ENCODE measurements at regions not wholly inside any gene's neighbourhood (a gene's known extent, or its start where the extent isn't known, plus 50 kb on each side); places are given as distances from the start of the nearest gene placed in this dataset.

- TF ChIP-seq, protein P1, sequence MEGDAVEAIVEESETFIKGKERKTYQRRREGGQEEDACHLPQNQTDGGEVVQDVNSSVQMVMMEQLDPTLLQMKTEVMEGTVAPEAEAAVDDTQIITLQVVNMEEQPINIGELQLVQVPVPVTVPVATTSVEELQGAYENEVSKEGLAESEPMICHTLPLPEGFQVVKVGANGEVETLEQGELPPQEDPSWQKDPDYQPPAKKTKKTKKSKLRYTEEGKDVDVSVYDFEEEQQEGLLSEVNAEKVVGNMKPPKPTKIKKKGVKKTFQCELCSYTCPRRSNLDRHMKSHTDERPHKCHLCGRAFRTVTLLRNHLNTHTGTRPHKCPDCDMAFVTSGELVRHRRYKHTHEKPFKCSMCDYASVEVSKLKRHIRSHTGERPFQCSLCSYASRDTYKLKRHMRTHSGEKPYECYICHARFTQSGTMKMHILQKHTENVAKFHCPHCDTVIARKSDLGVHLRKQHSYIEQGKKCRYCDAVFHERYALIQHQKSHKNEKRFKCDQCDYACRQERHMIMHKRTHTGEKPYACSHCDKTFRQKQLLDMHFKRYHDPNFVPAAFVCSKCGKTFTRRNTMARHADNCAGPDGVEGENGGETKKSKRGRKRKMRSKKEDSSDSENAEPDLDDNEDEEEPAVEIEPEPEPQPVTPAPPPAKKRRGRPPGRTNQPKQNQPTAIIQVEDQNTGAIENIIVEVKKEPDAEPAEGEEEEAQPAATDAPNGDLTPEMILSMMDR (IDR thresholded peaks at IDR 0.05; ENCODE audit: low read depth, low read length): no peak
- DNase-seq (ENCODE audit: low read depth, low spot score): no peak
- H3K4me3 ChIP-seq (ENCODE audit: low read depth, low read length): no peak overlapping the region
- ChIA-PET POLR2A (interaction anchor here (0.6 kb wide), 1 partner anchor 305 kb away, joined by 4 read pairs; no protein-coding TSS in a partner anchor), CTCF (no interaction called here)
- no peaks in the 10 kb centered on the region for H3K9me3 ChIP-seq (ENCODE audit: control insufficient read depth, insufficient read depth, low read length)
- no peaks in the 10 kb centered on the region for H3K27me3 ChIP-seq (ENCODE audit: control insufficient read depth, insufficient read depth, low read length)
- no peak overlapping the region for H3K27ac ChIP-seq (ENCODE audit: low read depth, low read length)
These were observed 1209.5 kb downstream of the SLC16A7 start for GRCh38 chr12:60805364-60805763.

GRCh38 chr12:60819794-60820193 lies 1224.0 kb downstream of the SLC16A7 start:
- CTCF ChIA-PET: no interaction called here
- POLR2A ChIA-PET: no interaction called here
- Histone ChIP-seq H3K4me3 (ENCODE audit: low read depth, low read length) (no peak overlapping the region), H3K27me3 (ENCODE audit: control insufficient read depth, insufficient read depth, low read length) (no peaks in the 10 kb centered on the region), H3K27ac (ENCODE audit: low read depth, low read length) (no peak overlapping the region), H3K9me3 (ENCODE audit: control insufficient read depth, insufficient read depth, low read length) (no peaks in the 10 kb centered on the region)
- TF ChIP-seq, protein P1 (IDR thresholded peaks at IDR 0.05; ENCODE audit: low read depth, low read length): no peak
- no peak for DNase-seq (ENCODE audit: low read depth, low spot score)

- POLR2A ChIA-PET: no interaction called here
These were observed 1226.8 kb downstream of the SLC16A7 start for GRCh38 chr12:60822580-60822979.

GRCh38 chr12:60830381-60830780 lies 1234.6 kb downstream of the SLC16A7 start:
- DNase-seq (ENCODE audit: low read depth, low spot score): no peak
- TF ChIP-seq, protein P1 (IDR thresholded peaks at IDR 0.05; ENCODE audit: low read depth, low read length): no peak
- Histone ChIP-seq H3K27me3 (ENCODE audit: control insufficient read depth, insufficient read depth, low read length) (no peaks in the 10 kb centered on the region), H3K27ac (ENCODE audit: low read depth, low read length) (no peak overlapping the region), H3K9me3 (ENCODE audit: control insufficient read depth, insufficient read depth, low read length) (no peaks in the 10 kb centered on the region), H3K4me3 (ENCODE audit: low read depth, low read length) (no peak overlapping the region)
- POLR2A ChIA-PET: no interaction called here
- CTCF ChIA-PET: no interaction called here

More at GRCh38 chr12:60822580-60822979, 1226.8 kb downstream of the SLC16A7 start:
- Histone ChIP-seq H3K9me3 (ENCODE audit: control insufficient read depth, insufficient read depth, low read length) (no peaks in the 10 kb centered on the region), H3K4me3 (ENCODE audit: low read depth, low read length) (no peak overlapping the region), H3K27ac (ENCODE audit: low read depth, low read length) (no peak overlapping the region), H3K27me3 (ENCODE audit: control insufficient read depth, insufficient read depth, low read length) (no peaks in the 10 kb centered on the region)
- TF ChIP-seq, protein P1 (IDR thresholded peaks at IDR 0.05; ENCODE audit: low read depth, low read length): no peak
- CTCF ChIA-PET: no interaction called here
- no peak for DNase-seq (ENCODE audit: low read depth, low spot score)

DNA sequence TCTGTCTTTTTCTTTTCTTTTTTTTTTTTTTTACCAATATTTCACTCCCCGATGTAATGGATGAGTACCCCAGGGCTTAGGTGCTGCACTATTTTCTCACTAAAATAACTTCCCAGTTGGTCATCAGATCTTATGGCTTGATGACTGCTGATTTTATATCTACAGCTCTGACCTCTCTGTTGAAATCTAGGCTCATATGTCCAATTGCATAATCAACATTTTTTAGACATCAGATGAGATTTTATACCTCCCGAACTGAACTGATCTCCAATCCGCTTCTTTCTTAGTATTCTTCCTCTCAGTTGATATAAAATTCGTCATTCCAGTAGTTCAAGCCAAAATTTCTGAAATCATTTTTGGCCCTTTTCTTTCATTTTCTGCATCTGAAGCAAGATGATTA lies 1236.5 kb downstream of the SLC16A7 start:
- TF ChIP-seq, protein P1 (IDR thresholded peaks at IDR 0.05; ENCODE audit: low read depth, low read length): no peak
- ChIA-PET CTCF (no interaction called here), POLR2A (no interaction called here)
- no peak overlapping the region for H3K27ac ChIP-seq (ENCODE audit: low read depth, low read length)
- no peaks in the 10 kb centered on the region for H3K9me3 ChIP-seq (ENCODE audit: control insufficient read depth, insufficient read depth, low read length)
- H3K4me3 ChIP-seq (ENCODE audit: low read depth, low read length): no peak overlapping the region
- H3K27me3 ChIP-seq (ENCODE audit: control insufficient read depth, insufficient read depth, low read length): no peaks in the 10 kb centered on the region
- DNase-seq (ENCODE audit: low read depth, low spot score): no peak
